ENCODE measurements at regions not wholly inside any gene's neighbourhood (a gene's known extent, or its start where the extent isn't known, plus 50 kb on each side); places are given as distances from the start of the nearest gene placed in this dataset.

GRCh38 chr1:182249201-182249676 lies 142.4 kb downstream of the GLUL start (continued):
- TF ChIP-seq BRF2 (CRISPR knock-in tag; IDR thresholded peaks at IDR 0.05) (no peak), THYN1 (CRISPR knock-in tag; IDR thresholded peaks at IDR 0.05; ENCODE audit: borderline replicate concordance, low read depth) (no peak), ONECUT2 (CRISPR knock-in tag; IDR thresholded peaks at IDR 0.05) (0 out of 2 replicates have a peak, but pooled peaks have one; percentile 37), ZNF775 (CRISPR knock-in tag; IDR thresholded peaks at IDR 0.05; ENCODE audit: borderline replicate concordance) (no peak), ZNF180 (CRISPR knock-in tag; IDR thresholded peaks at IDR 0.05; ENCODE audit: borderline replicate concordance, low read depth) (no peak), KLF15 (CRISPR knock-in tag; IDR thresholded peaks at IDR 0.05; ENCODE audit: borderline replicate concordance) (no peak), ZNF382 (CRISPR knock-in tag; IDR thresholded peaks at IDR 0.05; ENCODE audit: borderline replicate concordance) (no peak), SOX5 (CRISPR knock-in tag; IDR thresholded peaks at IDR 0.05; ENCODE audit: borderline replicate concordance) (no peak; the same call in 1 of the 2 replicates), FLYWCH1 (CRISPR knock-in tag; IDR thresholded peaks at IDR 0.05) (no peak), KLF11 (CRISPR knock-in tag; IDR thresholded peaks at IDR 0.05) (no peak), RNF219 (CRISPR knock-in tag; IDR thresholded peaks at IDR 0.05) (no peak), THAP9 (CRISPR knock-in tag; IDR thresholded peaks at IDR 0.05; ENCODE audit: borderline replicate concordance) (no peak), ZNF451 (CRISPR knock-in tag; IDR thresholded peaks at IDR 0.05) (0 out of 2 replicates have a peak, but pooled peaks have one; percentile 40), PLSCR1 (CRISPR knock-in tag; IDR thresholded peaks at IDR 0.05; ENCODE audit: borderline replicate concordance) (no peak), IRF1 (CRISPR knock-in tag; IDR thresholded peaks at IDR 0.05; ENCODE audit: low read depth) (no peak), ARHGAP35 (CRISPR knock-in tag; IDR thresholded peaks at IDR 0.05; ENCODE audit: borderline replicate concordance) (no peak), KAT2B (IDR thresholded peaks at IDR 0.05; ENCODE audit: borderline replicate concordance, low read depth, low read length) (no peak), THAP7 (CRISPR knock-in tag; IDR thresholded peaks at IDR 0.05) (0 out of 2 replicates have a peak, but pooled peaks have one; percentile 22), ZNF839 (CRISPR knock-in tag; IDR thresholded peaks at IDR 0.05; ENCODE audit: borderline replicate concordance) (no peak), ZSCAN20 (CRISPR knock-in tag; IDR thresholded peaks at IDR 0.05; ENCODE audit: borderline replicate concordance) (no peak)
